Epithelial cell of esophagus (primary cell): ENCODE measurements at regions not wholly inside any gene's neighbourhood (a gene's known extent, or its start where the extent isn't known, plus 50 kb on each side); places are given as distances from the start of the nearest gene placed in this dataset.
A peak's percentile ranks its signal among the peaks of the same experiment; 100 is the strongest.

Source experiments
- DNase-seq: peaks from one replicate; pipeline ENCODE4 v3.0.0; 2010; ENCODE audit warnings: low read depth
- H3K4me3 ChIP-seq: 2 replicates; pipeline ENCODE4 v1.5.1; 2011; ENCODE audit warnings: mild to moderate bottlenecking, low read length, control low read depth
- TF ChIP-seq, protein P1 (sequence below): IDR thresholded peaks from 2 replicates; pipeline ENCODE4 v1.5.1; 2011; ENCODE audit warnings: low read depth, mild to moderate bottlenecking, low read length, control low read depth, inconsistent platforms; ENCODE audit not compliant: insufficient read depth; ENCODE audit errors: missing control alignments

DNA sequence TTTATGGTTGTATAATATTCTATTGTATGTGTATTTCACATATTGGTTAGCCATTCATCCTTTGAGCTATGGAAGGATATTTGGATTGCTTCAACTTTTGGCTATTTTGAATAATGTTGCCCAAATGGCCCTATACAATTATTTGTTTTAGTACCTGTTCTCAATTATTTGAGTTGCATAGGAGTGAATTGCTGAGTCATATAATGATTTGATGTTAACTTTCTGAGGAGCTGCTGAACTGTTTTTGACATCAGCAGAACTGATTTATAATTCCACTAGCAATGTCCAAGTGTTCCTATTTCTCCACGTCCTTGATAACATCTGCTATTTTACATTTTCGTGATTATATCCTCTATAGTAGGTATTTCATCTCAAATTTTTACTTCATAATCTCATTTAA, 839.9 kb downstream of the KCNT2 start:
- TF ChIP-seq, protein P1, sequence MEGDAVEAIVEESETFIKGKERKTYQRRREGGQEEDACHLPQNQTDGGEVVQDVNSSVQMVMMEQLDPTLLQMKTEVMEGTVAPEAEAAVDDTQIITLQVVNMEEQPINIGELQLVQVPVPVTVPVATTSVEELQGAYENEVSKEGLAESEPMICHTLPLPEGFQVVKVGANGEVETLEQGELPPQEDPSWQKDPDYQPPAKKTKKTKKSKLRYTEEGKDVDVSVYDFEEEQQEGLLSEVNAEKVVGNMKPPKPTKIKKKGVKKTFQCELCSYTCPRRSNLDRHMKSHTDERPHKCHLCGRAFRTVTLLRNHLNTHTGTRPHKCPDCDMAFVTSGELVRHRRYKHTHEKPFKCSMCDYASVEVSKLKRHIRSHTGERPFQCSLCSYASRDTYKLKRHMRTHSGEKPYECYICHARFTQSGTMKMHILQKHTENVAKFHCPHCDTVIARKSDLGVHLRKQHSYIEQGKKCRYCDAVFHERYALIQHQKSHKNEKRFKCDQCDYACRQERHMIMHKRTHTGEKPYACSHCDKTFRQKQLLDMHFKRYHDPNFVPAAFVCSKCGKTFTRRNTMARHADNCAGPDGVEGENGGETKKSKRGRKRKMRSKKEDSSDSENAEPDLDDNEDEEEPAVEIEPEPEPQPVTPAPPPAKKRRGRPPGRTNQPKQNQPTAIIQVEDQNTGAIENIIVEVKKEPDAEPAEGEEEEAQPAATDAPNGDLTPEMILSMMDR = no peak
- H3K4me3 ChIP-seq = no peak overlapping the region
- no peak for DNase-seq

DNA sequence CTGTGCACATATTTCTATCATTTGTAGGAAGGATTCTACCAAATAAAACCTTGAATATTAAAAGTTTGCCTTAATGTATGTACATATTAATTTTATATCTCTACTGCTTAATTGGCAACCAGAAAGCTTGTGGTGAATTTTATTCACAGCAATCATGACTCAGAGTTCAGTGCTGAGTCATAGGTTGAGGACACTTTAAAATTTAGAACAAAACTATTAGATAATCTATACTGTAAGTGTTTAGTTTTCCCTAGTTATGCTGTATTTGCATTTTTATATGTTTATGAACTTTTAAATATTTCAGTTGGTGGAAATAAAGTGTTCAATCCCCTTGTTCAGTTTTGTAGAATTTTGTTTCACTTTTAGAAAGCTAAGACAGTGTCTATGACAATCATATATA, 841.5 kb downstream of the KCNT2 start:
- TF ChIP-seq, protein P1 = no peak
- H3K4me3 ChIP-seq = no peak overlapping the region
- peak; percentile 56 for DNase-seq

DNA sequence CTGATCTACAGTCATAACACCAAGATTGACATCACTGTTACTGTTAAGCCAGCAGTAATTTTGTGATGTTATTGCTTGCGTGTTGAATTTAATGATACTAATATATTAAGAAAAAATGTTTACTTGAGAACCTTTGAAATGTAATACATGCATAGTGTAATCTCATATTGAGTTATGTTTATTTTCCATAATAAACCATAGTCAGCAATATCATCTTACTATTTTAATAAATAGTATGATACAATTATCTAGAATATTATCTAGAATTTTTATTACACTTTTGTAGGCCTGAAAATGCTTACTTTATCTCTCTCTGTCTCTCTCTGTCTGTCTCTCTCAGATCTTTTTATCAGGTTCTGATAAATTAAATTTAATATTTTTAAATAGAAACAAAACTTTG, 843.1 kb downstream of the KCNT2 start:
- no peak for DNase-seq
- TF ChIP-seq, protein P1 = no peak
- H3K4me3 ChIP-seq = no peak overlapping the region

DNA sequence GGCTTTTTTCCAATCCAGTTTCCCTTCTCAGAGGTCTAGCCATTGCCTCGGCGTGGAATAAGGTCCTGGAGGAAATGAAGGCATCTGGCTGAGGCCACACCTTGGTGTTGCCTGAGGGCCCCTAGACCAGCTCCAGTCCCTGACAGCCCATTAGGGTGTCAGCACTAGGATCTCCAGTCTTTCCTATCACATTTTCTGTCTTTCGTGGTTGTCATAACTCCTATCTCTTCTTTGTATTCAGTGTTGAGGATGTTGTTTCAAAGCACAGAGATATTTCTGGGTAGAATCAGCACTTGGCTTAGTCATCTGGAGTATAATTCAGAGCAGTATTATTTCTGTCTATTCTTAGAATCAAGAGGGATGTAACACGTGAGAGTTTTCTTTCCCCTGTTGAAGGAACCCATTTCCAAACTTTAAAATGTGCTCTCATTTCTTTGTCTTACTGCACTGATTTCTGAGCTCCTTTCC, 844.3 kb downstream of the KCNT2 start:
- DNase-seq = peak; percentile 10
- TF ChIP-seq, protein P1 = no peak

DNA sequence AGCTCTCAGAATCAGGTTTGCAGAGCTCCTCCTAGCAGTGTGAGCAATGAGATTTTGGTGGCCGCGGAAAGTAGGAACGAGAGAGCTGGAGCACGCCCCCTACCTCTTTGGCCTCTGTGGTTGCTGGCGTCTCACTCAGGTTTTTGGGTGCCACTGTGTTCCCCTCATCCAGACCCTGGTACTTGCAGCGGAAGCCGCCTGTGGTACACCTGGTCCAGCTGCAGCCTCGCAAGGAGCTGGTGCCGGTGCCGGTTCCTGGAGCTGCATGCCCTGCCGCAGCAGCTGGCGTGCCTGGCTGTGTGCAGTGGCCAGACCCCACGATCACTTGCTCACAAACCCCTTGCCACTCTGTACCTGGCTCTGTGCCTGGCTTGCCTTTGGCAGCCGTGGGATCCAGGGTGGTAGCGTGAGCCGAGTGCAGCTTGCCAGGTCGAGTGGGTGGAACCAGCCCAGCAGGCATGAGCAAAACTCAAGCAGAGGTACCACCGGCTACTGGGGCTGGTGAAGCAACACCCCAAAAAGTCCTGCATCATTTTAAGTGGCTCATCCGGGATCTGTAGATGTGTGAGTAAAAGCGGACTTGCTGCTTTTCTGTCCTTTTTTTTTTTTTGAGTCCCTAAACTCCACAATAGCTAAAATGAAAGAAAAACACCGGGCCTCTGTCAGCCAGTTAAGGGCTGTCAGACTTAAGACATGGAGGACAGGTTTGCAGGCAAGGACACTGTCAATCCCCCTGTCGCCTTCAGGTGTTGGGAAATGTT, 844.9 kb downstream of the KCNT2 start:
- TF ChIP-seq, protein P1 = no peak

More for the DNA sequence above, 844.3 kb downstream of the KCNT2 start:
- H3K4me3 ChIP-seq = no peak overlapping the region

DNA sequence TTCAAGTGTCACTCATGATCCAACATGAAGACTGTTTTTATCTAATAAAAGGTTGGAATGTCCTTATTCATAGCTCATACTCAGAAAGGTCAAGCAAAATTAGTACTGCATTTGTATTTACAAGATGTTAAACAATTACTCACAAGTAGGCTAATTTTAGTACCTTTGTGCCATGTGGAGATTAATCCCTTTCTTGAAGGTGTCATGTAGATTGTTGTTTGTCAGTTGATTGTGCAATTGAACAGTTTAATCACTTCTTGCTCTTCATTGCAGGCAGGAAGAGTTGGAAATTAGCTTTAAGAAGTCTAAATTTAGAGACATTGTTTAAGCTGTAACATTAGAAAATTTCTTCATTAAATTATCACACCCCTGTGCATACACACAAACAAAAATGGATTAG, 847.1 kb downstream of the KCNT2 start:
- TF ChIP-seq, protein P1 = no peak

More for the DNA sequence above, 844.9 kb downstream of the KCNT2 start:
- H3K4me3 ChIP-seq = no peak overlapping the region
- DNase-seq = no peak

DNA sequence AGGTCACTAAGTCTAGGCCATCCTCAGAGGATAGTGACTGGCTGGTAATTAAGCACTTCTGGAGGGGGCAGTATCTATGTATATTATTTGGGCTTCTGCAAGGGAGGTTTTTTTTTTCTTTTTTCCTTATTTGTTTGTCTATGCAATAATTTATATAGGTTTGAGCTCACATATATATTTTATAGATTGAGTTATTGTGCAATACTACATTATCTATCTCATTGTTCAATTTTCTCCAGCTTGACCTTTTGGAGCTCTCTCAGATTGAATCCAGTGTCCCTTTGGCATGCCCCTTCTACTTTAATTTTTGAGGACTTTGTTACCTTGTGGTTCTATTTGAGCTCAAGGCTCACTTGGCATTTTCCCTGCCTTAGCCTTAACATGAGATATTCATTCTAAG, 852.1 kb downstream of the KCNT2 start:
- no peak overlapping the region for H3K4me3 ChIP-seq
- no peak for DNase-seq
- TF ChIP-seq, protein P1 = no peak

More for the DNA sequence above, 847.1 kb downstream of the KCNT2 start:
- peak; percentile 79 for DNase-seq
- H3K4me3 ChIP-seq = no peak overlapping the region
